Lung (tissue), 11 donors: ENCODE measurements at regions not wholly inside any gene's neighbourhood (a gene's known extent, or its start where the extent isn't known, plus 50 kb on each side); places are given as distances from the start of the nearest gene placed in this dataset.

Experiments used
- ATAC-seq: fragments of 200-7000 bp; cut with Tn5 transposase; one replicate; pipeline ENCODE4 v1.9.1; 2020; ENCODE audit warnings: moderate number of reproducible peaks; ENCODE audit not compliant: insufficient read depth, low FRiP score
- DNase-seq, 3 donors: peaks; one replicate each; pipeline ENCODE4 v3.0.0-alpha.2; 2013 to 2017
- H3K27ac ChIP-seq, 2 donors: one replicate each; pipeline ENCODE4 v1.5.1; 2013; ENCODE audit warnings: mild to moderate bottlenecking in 2 of 2, moderate library complexity in 2 of 2, control low read depth in 1 of 2, inconsistent platforms in 1 of 2, low read depth in 1 of 2, low read length in 1 of 2
- H3K27me3 ChIP-seq, 3 donors: one replicate each; pipeline ENCODE4 v1.5.1; 2013; ENCODE audit warnings: low read length in 2 of 3; ENCODE audit not compliant: control insufficient read depth in 3 of 3, insufficient read depth in 3 of 3
- H3K36me3 ChIP-seq, 4 donors: one replicate each; pipeline ENCODE4 v1.5.1; 2013; ENCODE audit warnings: low read length in 4 of 4, mild to moderate bottlenecking in 1 of 4, moderate library complexity in 1 of 4; ENCODE audit not compliant: control insufficient read depth in 4 of 4, insufficient read depth in 4 of 4
- H3K4me1 ChIP-seq, 5 donors: one replicate each; pipeline ENCODE4 v1.5.1; 2013; ENCODE audit warnings: low read length in 5 of 5, mild to moderate bottlenecking in 2 of 5, moderate library complexity in 1 of 5; ENCODE audit not compliant: control insufficient read depth in 5 of 5, insufficient read depth in 5 of 5
- H3K4me3 ChIP-seq: one replicate; pipeline ENCODE4 v1.5.1; 2013; ENCODE audit warnings: mild to moderate bottlenecking, control low read depth, moderate library complexity
- H3K9ac ChIP-seq, 2 donors: one replicate each; pipeline ENCODE4 v1.5.1; 2013; ENCODE audit warnings: low read length in 2 of 2, control low read depth in 1 of 2; ENCODE audit not compliant: insufficient read depth in 1 of 2
- H3K9me3 ChIP-seq, 4 donors: one replicate each; pipeline ENCODE4 v1.5.1; 2013; ENCODE audit warnings: low read length in 3 of 4, mild to moderate bottlenecking in 1 of 4, moderate library complexity in 1 of 4; ENCODE audit not compliant: control insufficient read depth in 4 of 4, insufficient read depth in 3 of 4
- CTCF ChIP-seq: IDR thresholded peaks from 2 replicates; pipeline ENCODE4 v1.5.1; 2012; ENCODE audit warnings: mild to moderate bottlenecking; ENCODE audit errors: control extremely low read depth, extremely low read depth
- WGBS, 2 donors: extraction: QIAGEN DNeasy Blood & Tissue Kit; methylation state at CpG; one replicate each; pipeline ENCODE4 v1.1.7; 2013; 5-methylcytosine and 5-hydroxymethylcytosine counted together
- donor health status: control.
- donor health status: control.
- donor health status: Bipolar disorder and iron deficiency.
- donor health status: healthy.
- donor health status: DM: yes; HTN: yes; CAD: no.

- Histone ChIP-seq H3K27ac (no peak overlapping the region), H3K36me3 (no peaks in the 10 kb centered on the region), H3K9me3 (peaks cover 0 to 2% (median 0%) of the 10 kb centered on the region in 4 donors), H3K4me3 (no peak overlapping the region), H3K4me1 (peaks cover 0 to 14% (median 5%) of the 10 kb centered on the region in 5 donors), H3K9ac (no peak overlapping the region), H3K27me3 (no peaks in the 10 kb centered on the region)
- no peak for TF ChIP-seq CTCF
- ATAC-seq (no peak), DNase-seq (no peak)
Measured at GRCh38 chr3:29215948-29216347, 64.9 kb upstream of the RBMS3 start.

DNA sequence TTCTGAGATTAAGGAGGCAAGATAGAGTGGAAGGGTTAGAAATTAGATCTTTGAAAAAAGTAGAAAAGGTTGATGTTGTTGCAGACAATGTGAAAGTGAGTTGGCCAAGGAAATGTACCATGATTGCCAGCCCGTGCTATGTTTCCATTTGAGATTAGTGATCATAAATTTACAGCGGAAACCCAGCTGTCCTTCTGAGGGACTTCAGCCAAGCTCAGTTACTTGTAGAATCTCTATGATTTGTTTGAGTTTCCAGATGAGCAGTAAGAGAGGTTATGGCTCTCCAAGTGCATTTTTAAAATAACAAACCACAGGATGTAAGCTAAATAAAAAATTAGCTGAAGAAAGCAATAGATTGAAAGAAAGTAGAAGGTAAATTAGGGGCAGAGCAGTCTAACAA is 54.2 kb upstream of the RBMS3 start:
- peaks cover 0 to 11% (median 0%) of the 10 kb centered on the region in 5 donors for H3K4me1 ChIP-seq
- H3K27ac ChIP-seq, result no peak overlapping the region
- ATAC-seq (no peak), DNase-seq (peak in 1 of 3 donors; percentile 63)
- WGBS, 2 donors, result 51 to 67% methylated on average over 2 of the region's 2 CpGs
- TF ChIP-seq CTCF, result no peak
- no peak overlapping the region for H3K9ac ChIP-seq
- no peaks in the 10 kb centered on the region for H3K27me3 ChIP-seq
- H3K9me3 ChIP-seq, result no peaks in the 10 kb centered on the region
- no peak overlapping the region for H3K4me3 ChIP-seq
- H3K36me3 ChIP-seq, result no peaks in the 10 kb centered on the region

DNA sequence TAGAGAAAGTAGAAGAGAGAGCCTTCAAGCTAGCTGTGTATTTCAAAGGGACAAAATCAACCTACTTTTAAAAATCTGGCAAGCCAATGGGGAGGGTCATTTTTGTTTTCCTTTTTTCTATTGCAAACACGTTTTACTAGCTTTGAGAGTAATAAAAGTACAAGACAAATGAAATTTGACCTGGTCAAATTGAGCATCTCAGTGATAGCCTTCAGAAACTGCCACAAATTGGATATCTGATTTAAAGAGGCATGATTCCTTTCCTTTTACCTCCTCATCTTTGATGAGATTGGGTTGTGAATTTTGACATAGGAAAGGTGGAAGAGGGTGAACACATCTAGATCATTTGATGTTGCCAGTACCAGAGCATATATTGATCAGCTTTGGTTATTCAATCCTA is 53.6 kb upstream of the RBMS3 start:
- 41 to 58% methylated on average over 1 of the region's 1 CpG for WGBS, 2 donors
- H3K4me3 ChIP-seq, result no peak overlapping the region

More for the DNA sequence above, 53.6 kb upstream of the RBMS3 start:
- ATAC-seq, result no peak
- no peaks in the 10 kb centered on the region for H3K9me3 ChIP-seq
- H3K27me3 ChIP-seq, result no peaks in the 10 kb centered on the region
- H3K36me3 ChIP-seq, result no peaks in the 10 kb centered on the region
- H3K4me1 ChIP-seq, result peaks cover 0 to 11% (median 0%) of the 10 kb centered on the region in 5 donors
- no peak for DNase-seq
- H3K9ac ChIP-seq, result no peak overlapping the region
- no peak for TF ChIP-seq CTCF
- H3K27ac ChIP-seq, result no peak overlapping the region
